ENCODE measurements at regions not wholly inside any gene's neighbourhood (a gene's known extent, or its start where the extent isn't known, plus 50 kb on each side); places are given as distances from the start of the nearest gene placed in this dataset.

DNA sequence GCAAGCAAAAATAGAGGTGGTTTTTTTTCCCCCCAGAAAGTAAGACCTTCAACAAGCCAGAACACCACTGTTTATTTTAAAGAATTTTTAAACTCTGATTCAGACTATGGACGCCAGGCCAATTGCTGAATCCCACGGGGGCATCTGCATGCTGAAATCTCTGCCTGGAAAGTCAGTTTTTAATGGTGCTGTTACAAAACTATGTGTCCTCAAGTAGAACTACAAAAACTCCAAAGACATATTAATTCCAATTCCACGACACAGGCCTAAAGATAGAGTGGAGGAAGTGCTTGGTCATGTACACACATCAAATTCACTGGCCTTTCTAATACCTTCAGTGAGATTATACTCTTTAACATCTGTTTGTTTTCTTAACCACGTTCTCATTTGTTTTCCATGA, 490.5 kb upstream of the NR2F2 start:
- Histone ChIP-seq H3K9ac (no peak overlapping the region), H4K20me1 (ENCODE audit: insufficient read depth) (no peaks in the 10 kb centered on the region), H3F3A (ENCODE audit: insufficient read depth) (peaks cover 13% of the 10 kb centered on the region), H3K36me3 (ENCODE audit: low read depth) (no peaks in the 10 kb centered on the region), H3K27me3 (replicated peaks; ENCODE audit: insufficient read depth) (no peaks in the 10 kb centered on the region), H3K27ac (peak overlapping the region; percentile 58), H3K4me3 (no peak overlapping the region), H3K79me2 (ENCODE audit: insufficient read depth) (no peaks in the 10 kb centered on the region), H2AFZ (peak overlapping the region; percentile 34), H3K9me2 (ENCODE audit: insufficient read depth) (no peaks in the 10 kb centered on the region), H3K9me3 (ENCODE audit: low read depth) (no peaks in the 10 kb centered on the region), H3K4me2 (ENCODE audit: unreplicated experiment) (no peak overlapping the region), H3K4me1 (ENCODE audit: insufficient read depth) (peaks cover 21% of the 10 kb centered on the region)
- 13 to 15% methylated on average over 4 of the region's 4 CpGs for WGBS, 2 experiments (ENCODE audit: low coverage in 1 of 2, low lambda C conversion rate in 2 of 2, missing lambda C conversion rate in 2 of 2)
- TF ChIP-seq EZH2 (IDR thresholded peaks at IDR 0.05; ENCODE audit: insufficient read depth, poor library complexity, severe bottlenecking), result no peak
- no peak for TF ChIP-seq EZH2phosphoT487 (IDR thresholded peaks at IDR 0.05; ENCODE audit: insufficient read depth, low read depth)
- peak; percentile 80 for DNase-seq
- in situ Hi-C loops (cut with MboI), result no loop called here

GRCh38 chr15:95840855-95841254, 489.6 kb upstream of the NR2F2 start:
- H3K27me3 ChIP-seq (replicated peaks; ENCODE audit: insufficient read depth), result no peaks in the 10 kb centered on the region
- TF ChIP-seq EZH2phosphoT487 (IDR thresholded peaks at IDR 0.05; ENCODE audit: insufficient read depth, low read depth), result no peak
- no peak for TF ChIP-seq EZH2 (IDR thresholded peaks at IDR 0.05; ENCODE audit: insufficient read depth, poor library complexity, severe bottlenecking)
- H4K20me1 ChIP-seq (ENCODE audit: insufficient read depth), result no peaks in the 10 kb centered on the region
- no peak overlapping the region for H2AFZ ChIP-seq
- peaks cover 21% of the 10 kb centered on the region for H3K4me1 ChIP-seq (ENCODE audit: insufficient read depth)
- H3K9me2 ChIP-seq (ENCODE audit: insufficient read depth), result no peaks in the 10 kb centered on the region
- H3F3A ChIP-seq (ENCODE audit: insufficient read depth), result peaks cover 13% of the 10 kb centered on the region
- no peak overlapping the region for H3K4me3 ChIP-seq
- H3K79me2 ChIP-seq (ENCODE audit: insufficient read depth), result no peaks in the 10 kb centered on the region
- no peak overlapping the region for H3K4me2 ChIP-seq (ENCODE audit: unreplicated experiment)
- H3K9ac ChIP-seq, result no peak overlapping the region
- 87 to 88% methylated on average over 6 of the region's 6 CpGs for WGBS, 2 experiments (ENCODE audit: low coverage in 1 of 2, low lambda C conversion rate in 2 of 2, missing lambda C conversion rate in 2 of 2)
- no peaks in the 10 kb centered on the region for H3K36me3 ChIP-seq (ENCODE audit: low read depth)
- H3K9me3 ChIP-seq (ENCODE audit: low read depth), result no peaks in the 10 kb centered on the region
- in situ Hi-C loops (cut with MboI), result no loop called here
- no peak for DNase-seq
- H3K27ac ChIP-seq, result no peak overlapping the region

GRCh38 chr15:95842576-95842975, 487.9 kb upstream of the NR2F2 start:
- H3K27ac ChIP-seq, result no peak overlapping the region
- no peak overlapping the region for H3K4me3 ChIP-seq
- H3K9ac ChIP-seq, result no peak overlapping the region
- in situ Hi-C loops (cut with MboI), result no loop called here
- H3K9me2 ChIP-seq (ENCODE audit: insufficient read depth), result no peaks in the 10 kb centered on the region
- H3K4me2 ChIP-seq (ENCODE audit: unreplicated experiment), result no peak overlapping the region
- no peak overlapping the region for H2AFZ ChIP-seq
- peaks cover 16% of the 10 kb centered on the region for H3K4me1 ChIP-seq (ENCODE audit: insufficient read depth)
- no peaks in the 10 kb centered on the region for H3K79me2 ChIP-seq (ENCODE audit: insufficient read depth)
- DNase-seq, result no peak
- H4K20me1 ChIP-seq (ENCODE audit: insufficient read depth), result no peaks in the 10 kb centered on the region
- peaks cover 13% of the 10 kb centered on the region for H3F3A ChIP-seq (ENCODE audit: insufficient read depth)
- 83 to 85% methylated on average over 6 of the region's 6 CpGs for WGBS, 2 experiments (ENCODE audit: low coverage in 1 of 2, low lambda C conversion rate in 2 of 2, missing lambda C conversion rate in 2 of 2)
- H3K27me3 ChIP-seq (replicated peaks; ENCODE audit: insufficient read depth), result no peaks in the 10 kb centered on the region
- H3K9me3 ChIP-seq (ENCODE audit: low read depth), result no peaks in the 10 kb centered on the region
- TF ChIP-seq EZH2phosphoT487 (IDR thresholded peaks at IDR 0.05; ENCODE audit: insufficient read depth, low read depth) (no peak), EZH2 (IDR thresholded peaks at IDR 0.05; ENCODE audit: insufficient read depth, poor library complexity, severe bottlenecking) (no peak)
- H3K36me3 ChIP-seq (ENCODE audit: low read depth), result no peaks in the 10 kb centered on the region

DNA sequence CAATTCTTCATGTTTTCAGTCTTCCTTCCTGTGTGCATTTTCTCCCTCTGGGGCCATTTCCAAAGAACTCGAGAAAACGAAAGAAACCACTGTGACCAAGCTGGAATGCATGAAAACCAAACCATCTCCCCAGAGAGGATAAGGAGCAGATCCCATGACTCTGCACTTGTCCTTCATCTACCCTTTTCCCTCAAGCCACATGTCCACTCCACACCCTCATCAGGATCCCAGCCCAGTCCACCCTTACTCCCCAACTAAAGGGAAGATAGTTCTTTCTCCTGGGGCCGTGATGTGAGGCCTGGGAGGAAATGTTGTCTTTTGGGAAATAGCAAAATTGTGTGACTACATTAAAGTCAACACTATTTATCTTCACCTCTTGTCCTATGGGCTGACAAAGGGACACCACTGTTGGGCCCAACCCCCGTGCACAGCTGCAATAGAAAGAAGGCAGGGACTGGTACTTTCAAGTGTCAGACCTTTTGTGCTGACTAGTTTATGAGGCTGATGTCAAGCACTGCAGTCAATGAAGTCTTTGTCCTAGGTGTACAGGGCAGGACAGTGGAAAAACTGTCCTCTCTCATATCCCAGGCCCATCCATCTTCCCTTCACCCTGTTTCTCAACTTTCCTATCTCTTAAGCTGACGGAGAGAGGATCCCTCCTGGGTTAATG, 487.1 kb upstream of the NR2F2 start:
- Histone ChIP-seq H3K79me2 (ENCODE audit: insufficient read depth) (no peaks in the 10 kb centered on the region), H3K27ac (no peak overlapping the region), H3K4me3 (no peak overlapping the region), H3K36me3 (ENCODE audit: low read depth) (no peaks in the 10 kb centered on the region), H3K9me3 (ENCODE audit: low read depth) (no peaks in the 10 kb centered on the region), H3F3A (ENCODE audit: insufficient read depth) (peaks cover 13% of the 10 kb centered on the region), H3K9ac (no peak overlapping the region), H3K4me1 (ENCODE audit: insufficient read depth) (peaks cover 16% of the 10 kb centered on the region), H2AFZ (no peak overlapping the region), H3K4me2 (ENCODE audit: unreplicated experiment) (no peak overlapping the region), H3K27me3 (replicated peaks; ENCODE audit: insufficient read depth) (no peaks in the 10 kb centered on the region), H3K9me2 (ENCODE audit: insufficient read depth) (no peaks in the 10 kb centered on the region), H4K20me1 (ENCODE audit: insufficient read depth) (no peaks in the 10 kb centered on the region)
- in situ Hi-C loops (cut with MboI), result no loop called here
- peak; percentile 15 for DNase-seq
- WGBS, 2 experiments (ENCODE audit: low coverage in 1 of 2, low lambda C conversion rate in 2 of 2, missing lambda C conversion rate in 2 of 2), result 67 to 69% methylated on average over 5 of the region's 5 CpGs
- TF ChIP-seq EZH2phosphoT487 (IDR thresholded peaks at IDR 0.05; ENCODE audit: insufficient read depth, low read depth), result no peak
- TF ChIP-seq EZH2 (IDR thresholded peaks at IDR 0.05; ENCODE audit: insufficient read depth, poor library complexity, severe bottlenecking), result no peak

All from GM23248 (cell line).